Fibroblast of gingiva (primary cell): ENCODE measurements at regions not wholly inside any gene's neighbourhood (a gene's known extent, or its start where the extent isn't known, plus 50 kb on each side); places are given as distances from the start of the nearest gene placed in this dataset.
"Not testable (repeated sequence)": the region's sequence is repeated elsewhere in the genome, so short reads cannot be mapped to it uniquely, and the experiment has no call there.

ENCODE experiments used
- DNase-seq: peaks from one replicate; pipeline ENCODE4 v3.0.0-alpha.2; 2011; ENCODE audit warnings: low read depth

- no peak for DNase-seq
These were observed 179.4 kb downstream of the LYPLAL1 start for GRCh38 chr1:219352961-219353651.

GRCh38 chr1:219350172-219350931 is 176.7 kb downstream of the LYPLAL1 start:
- peak; percentile 94 for DNase-seq

DNA sequence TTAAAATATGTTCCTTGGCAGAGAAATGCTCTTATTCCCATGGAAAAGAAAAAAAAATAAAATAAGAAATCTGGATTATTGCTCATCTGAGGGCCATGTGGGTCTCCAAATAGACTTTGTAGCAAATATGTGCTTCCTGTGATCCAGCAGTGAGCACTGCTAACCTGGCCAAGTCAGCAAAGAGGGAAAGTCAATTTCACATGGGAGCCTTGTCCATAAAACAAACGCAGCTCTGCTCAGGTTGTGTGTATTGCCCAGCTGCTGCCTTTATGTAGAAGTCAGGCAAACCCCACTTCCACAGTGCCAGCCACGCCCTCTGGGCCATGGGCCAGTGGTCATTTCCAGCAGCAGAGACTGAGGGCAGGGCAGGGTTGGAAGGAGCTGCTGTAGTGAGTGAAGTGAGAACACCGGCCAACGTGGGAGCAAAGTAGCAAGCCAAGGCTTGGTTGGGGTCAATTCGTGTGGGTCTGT is 174.3 kb downstream of the LYPLAL1 start:
- DNase-seq: no peak

GRCh38 chr1:219347376-219347775 is 173.7 kb downstream of the LYPLAL1 start:
- DNase-seq: no peak

DNA sequence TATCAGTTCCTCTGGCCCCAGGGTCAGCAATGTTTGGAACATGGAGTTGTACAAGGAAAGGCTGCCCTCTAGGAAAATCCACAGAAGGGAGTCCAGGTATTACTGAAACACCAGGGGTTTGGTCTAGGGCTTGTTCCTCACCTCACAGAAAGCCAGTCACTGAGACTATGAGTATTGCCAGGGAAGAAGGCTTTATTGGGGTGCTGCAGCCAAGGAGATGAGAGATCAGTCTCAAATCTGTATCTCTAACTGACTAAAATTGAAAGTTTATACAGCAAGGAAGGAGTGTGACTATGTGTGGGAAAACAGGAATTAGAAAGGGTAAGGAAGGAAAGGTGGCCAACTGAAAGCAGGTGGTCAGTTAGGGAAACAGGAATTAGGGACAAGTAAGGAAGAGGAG is 172.3 kb downstream of the LYPLAL1 start:
- DNase-seq: no peak

DNA sequence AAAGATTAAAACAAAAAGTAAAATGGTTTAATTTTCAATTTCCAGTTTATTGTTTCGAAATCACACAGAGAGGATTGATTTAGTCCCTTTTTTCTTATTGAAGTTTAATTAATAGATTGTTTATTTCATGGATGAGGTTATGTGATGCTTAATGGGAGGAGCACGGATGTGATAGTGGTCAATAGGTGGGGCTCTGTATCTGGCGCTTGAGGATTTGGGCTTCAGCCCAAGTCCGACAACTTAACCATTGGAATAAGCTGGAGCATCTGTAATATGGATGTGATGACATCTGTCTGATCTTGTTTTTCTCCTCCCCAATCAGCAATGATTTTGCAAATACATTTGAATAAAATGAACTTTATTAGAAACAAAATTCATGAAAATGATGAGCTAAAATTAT is 169.2 kb downstream of the LYPLAL1 start:
- DNase-seq: peak; percentile 61

GRCh38 chr1:219340796-219341195 is 167.1 kb downstream of the LYPLAL1 start:
- DNase-seq: no peak

DNA sequence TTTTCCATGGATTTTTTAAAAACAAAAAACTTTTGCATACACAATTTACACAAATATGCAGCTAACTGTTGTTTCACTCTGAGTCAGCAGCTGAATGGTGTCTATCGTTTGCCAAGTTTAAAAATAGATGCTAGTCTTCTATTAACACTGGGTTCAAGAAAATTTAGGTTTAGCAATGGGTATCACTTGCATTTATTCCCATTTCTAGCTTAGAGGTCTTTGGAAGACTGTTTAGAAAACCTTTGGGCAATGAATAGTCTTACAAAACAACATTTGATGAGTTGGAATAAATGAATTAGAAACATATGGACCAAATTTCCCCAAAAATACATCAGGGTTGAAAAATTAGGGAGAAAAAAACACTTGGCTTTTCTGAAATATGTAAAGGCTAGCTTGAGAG is 165.8 kb downstream of the LYPLAL1 start:
- DNase-seq: peak; percentile 94

GRCh38 chr1:219337588-219337987 is 163.9 kb downstream of the LYPLAL1 start:
- DNase-seq: peak; percentile 22

DNA sequence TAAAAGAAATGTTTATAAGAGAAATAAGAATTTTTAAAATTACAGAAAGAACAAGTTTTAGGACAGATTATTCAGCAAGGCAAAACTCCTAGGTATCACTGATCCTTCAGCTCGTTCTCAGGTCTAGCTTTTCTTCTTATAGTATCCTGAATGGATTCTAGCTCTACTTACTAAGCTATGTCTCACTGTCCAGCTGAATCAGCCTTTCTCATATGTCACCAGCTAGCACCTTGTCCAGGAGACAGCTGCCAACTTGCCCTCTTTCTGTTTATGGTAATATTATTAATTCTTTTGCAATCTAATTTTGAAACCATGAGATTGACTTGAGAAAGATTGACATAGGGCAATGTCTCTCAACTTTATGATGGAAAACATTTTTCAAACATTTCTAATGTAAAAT is 159.9 kb downstream of the LYPLAL1 start:
- DNase-seq: no peak

DNA sequence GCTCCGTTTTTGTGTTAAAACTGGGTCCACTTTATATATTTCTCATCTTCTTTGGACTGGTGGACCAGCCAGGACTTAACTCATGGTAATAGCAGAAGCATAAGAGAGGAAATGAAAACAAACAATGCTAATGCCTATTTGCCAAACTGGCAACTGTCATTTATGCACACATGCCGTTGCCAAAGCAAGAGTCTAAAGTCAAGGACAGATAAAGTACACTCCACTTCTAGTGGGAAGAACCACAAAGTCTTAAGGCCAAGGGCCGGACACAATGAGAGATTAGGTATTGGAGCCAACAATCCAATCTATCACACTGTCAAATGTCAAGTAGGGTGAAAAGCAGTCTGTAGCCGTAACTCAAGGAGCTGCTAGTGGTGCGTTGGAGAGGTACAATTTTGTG is 157.7 kb downstream of the LYPLAL1 start:
- DNase-seq: no peak

- DNase-seq: no peak
These were observed 157.0 kb downstream of the LYPLAL1 start for GRCh38 chr1:219330669-219331068.

- DNase-seq: no peak
These were observed 156.3 kb downstream of the LYPLAL1 start for GRCh38 chr1:219330001-219330400.

DNA sequence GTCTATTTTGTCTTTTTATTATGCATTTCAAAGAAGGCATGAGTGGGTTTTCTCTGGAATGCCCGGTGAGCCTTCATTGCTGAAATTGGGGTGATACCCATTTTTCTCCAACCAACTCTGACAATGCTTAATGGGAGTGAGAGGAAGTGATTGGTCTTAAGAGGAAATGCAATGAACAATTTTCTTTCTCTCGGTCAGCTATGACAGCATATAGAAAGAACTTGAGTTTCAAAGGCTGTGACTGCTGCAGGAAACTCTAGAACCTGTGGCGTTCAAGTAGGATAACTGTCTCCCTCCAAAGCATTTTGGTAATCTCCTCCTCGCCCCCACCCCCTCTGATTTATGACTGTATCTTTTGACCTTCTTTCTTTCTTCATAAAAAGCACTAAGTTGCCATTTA is 155.9 kb downstream of the LYPLAL1 start:
- DNase-seq: peak; percentile 26

GRCh38 chr1:219326843-219327242 is 153.2 kb downstream of the LYPLAL1 start:
- no peak for DNase-seq

GRCh38 chr1:219325368-219325742 is 151.7 kb downstream of the LYPLAL1 start:
- DNase-seq: no peak

DNA sequence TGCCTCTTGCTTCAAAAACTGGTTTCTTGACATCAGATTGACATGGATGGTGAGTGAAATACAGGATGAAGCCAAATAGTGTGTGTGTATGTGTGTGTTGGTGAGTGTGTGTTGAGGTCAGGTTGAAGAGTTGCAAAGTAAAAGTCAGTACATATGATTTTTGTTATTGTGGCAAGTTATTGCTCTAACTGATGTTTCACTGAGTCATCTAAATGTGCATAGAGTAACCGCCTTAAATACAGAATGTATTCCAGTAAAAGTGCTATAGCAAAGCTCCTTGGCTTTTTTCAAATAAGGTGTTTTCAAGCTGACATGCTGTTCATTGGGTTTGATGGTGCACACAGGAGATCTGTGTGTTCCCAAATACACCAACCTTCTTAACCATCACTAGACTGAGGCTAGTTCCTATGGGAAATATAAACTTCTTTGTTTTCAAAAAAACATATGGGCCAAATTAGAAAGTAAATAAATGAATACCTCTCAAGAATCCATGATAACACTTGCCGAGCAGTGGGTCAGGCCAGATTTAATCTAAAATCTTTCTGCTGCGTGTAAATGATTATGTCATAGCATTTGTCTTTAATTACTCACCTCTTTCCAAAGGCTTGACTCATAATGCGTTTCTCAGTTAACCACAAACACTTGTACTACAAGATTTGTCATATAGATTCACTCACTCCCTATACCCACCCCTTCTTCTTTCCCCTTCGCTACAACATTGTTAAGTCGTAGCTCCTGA is 151.1 kb downstream of the LYPLAL1 start:
- DNase-seq: peak; percentile 75

- no peak for DNase-seq
These were observed 150.5 kb downstream of the LYPLAL1 start for GRCh38 chr1:219324171-219324570.

DNA sequence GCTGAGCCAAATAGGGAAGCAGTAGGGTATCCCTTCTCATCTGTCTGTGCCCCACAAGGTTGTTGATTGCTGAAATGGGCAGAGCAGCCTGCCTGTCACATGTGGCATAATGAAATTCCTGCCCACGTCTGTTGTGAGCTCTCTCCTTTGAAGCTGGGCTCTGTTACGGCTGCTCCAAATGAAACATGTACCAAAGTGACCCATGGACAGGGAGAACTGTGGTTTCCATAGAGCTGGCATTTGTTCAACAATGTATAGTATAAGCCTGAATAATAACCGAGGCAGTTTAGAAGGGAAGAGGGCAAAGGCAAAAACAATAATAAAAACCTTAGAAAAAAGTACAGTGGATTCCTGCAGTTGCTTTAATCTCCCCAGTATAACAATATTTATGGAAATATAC is 149.7 kb downstream of the LYPLAL1 start:
- DNase-seq: peak; percentile 35

GRCh38 chr1:219322766-219323165 is 149.1 kb downstream of the LYPLAL1 start:
- DNase-seq: peak; percentile 53

GRCh38 chr1:219320563-219320962 is 146.9 kb downstream of the LYPLAL1 start:
- not testable (repeated sequence) for DNase-seq

- DNase-seq: no peak
These were observed 145.1 kb downstream of the LYPLAL1 start for GRCh38 chr1:219318826-219319225.
